Left lung (tissue), 4 donors: ENCODE measurements at regions not wholly inside any gene's neighbourhood (a gene's known extent, or its start where the extent isn't known, plus 50 kb on each side); places are given as distances from the start of the nearest gene placed in this dataset.
"Not testable (repeated sequence)": the region's sequence is repeated elsewhere in the genome, so short reads cannot be mapped to it uniquely, and the experiment has no call there.

Source experiments
- ATAC-seq: fragments of 200-7000 bp; cut with Tn5 transposase; one replicate; pipeline ENCODE4 v1.9.1; 2020; ENCODE audit warnings: moderate library complexity
- DNase-seq, 4 donors: peaks; one replicate each; pipeline ENCODE4 v3.0.0-alpha.2; 2013 to 2020
- H3K27ac ChIP-seq, 2 donors: fragments of 200-600 bp; sonication (generic) in 1 of 2; one replicate each; pipeline versions ENCODE4 v1.5.0 to v1.8.0; 2020 to 2021
- H3K27me3 ChIP-seq, 2 donors: fragments of 200-600 bp; sonication (generic) in 1 of 2; one replicate each; pipeline versions ENCODE4 v1.5.0 to v1.8.0; 2020 to 2021
- H3K36me3 ChIP-seq, 2 donors: fragments of 200-600 bp; sonication (generic) in 1 of 2; one replicate each; pipeline versions ENCODE4 v1.5.0 to v1.8.0; 2020 to 2021
- H3K4me1 ChIP-seq, 2 donors: fragments of 200-600 bp; one replicate each; pipeline ENCODE4 v1.8.0; 2021
- H3K4me3 ChIP-seq, 2 donors: fragments of 200-600 bp; sonication (generic) in 1 of 2; one replicate each; pipeline versions ENCODE4 v1.5.0 to v1.8.0; 2020 to 2021; ENCODE audit warnings: mild to moderate bottlenecking in 1 of 2
- H3K9me3 ChIP-seq, 2 donors: fragments of 200-600 bp; sonication (generic) in 1 of 2; one replicate each; pipeline versions ENCODE4 v1.5.0 to v1.8.0; 2020 to 2021
- intact Hi-C, 2 donors: fragments of 100-400 bp; cut with DNase I; formaldehyde crosslinking; loops; one replicate each; pipeline versions ENCODE4 v1.11.2 to v1.14.2; 2022
- TF ChIP-seq, protein P1 (sequence below), 2 donors: fragments of 200-600 bp; sonication (generic) in 1 of 2; IDR thresholded peaks; one replicate each; pipeline versions ENCODE4 v1.5.0 to v1.8.0; 2021; ENCODE audit warnings: antibody characterized with exemption in 2 of 2
- donor health status: DM: no; HTN: yes; CAD: no.
- donor health status: DM: no; HTN: no; CAD: no.

DNA sequence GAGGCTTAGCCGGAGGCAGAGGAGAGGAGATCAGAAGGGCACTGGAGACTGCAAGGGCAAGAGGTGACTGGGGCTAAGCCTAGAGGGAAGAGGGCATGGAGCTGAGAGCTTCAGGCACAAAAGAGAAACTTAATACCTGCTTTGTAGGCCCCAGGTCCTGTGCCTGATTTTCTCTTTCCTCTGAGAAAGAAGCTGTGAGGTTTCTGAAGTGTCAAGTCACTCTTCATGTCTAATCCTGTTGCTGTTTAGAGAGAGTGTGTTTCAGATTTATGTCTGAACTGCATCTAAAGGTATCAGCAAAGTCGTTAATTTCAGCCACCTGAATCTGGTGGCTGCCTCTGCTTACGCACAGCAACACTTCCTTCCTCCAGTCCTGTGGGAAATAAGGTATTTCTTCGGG lies 106.9 kb upstream of the RNU6-1 start:
- ATAC-seq = no peak

DNA sequence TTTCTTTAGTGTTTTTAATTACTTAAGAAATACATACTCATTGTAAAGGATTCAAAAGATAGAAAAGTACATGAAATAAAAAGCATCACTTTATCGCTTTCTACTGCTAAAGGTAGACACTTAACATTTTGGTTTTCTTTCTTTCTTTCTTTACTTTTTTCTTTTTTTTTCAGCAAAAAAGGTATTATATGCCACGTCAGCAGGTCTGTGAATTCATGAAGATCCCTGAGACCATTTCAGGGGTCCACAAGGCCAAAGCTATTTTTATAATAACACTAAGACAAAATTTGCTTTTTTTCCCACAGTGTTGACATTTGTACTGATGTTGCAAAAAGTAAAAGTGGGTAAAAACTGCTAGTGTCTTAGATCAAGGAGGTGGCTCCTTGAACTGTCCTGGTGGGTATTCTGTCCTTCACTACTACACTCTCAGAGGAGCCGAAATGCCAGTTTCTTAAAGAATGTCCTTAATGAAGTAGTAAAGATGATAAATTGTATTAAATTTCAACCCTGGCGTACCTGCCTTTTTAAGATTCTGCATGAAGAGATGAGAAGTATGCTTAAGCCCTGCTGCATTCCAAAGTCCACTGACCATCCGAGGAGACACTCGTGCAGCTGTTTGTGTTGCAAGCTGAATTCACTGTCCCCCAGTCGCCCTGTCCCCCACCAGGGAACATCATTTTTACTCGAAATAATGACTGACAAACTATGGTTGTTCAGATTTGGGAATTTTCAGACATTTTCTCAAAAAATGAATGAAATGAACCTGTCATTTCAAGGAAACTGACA lies 106.7 kb upstream of the PIAS1 start:
- no peak for ATAC-seq
- Histone ChIP-seq H3K4me1 (no peaks in the 10 kb centered on the region), H3K27ac (no peak overlapping the region), H3K36me3 (no peaks in the 10 kb centered on the region), H3K4me3 (no peak overlapping the region), H3K27me3 (no peaks in the 10 kb centered on the region), H3K9me3 (no peaks in the 10 kb centered on the region)
- intact Hi-C loops = no loop called here
- TF ChIP-seq, protein P1, sequence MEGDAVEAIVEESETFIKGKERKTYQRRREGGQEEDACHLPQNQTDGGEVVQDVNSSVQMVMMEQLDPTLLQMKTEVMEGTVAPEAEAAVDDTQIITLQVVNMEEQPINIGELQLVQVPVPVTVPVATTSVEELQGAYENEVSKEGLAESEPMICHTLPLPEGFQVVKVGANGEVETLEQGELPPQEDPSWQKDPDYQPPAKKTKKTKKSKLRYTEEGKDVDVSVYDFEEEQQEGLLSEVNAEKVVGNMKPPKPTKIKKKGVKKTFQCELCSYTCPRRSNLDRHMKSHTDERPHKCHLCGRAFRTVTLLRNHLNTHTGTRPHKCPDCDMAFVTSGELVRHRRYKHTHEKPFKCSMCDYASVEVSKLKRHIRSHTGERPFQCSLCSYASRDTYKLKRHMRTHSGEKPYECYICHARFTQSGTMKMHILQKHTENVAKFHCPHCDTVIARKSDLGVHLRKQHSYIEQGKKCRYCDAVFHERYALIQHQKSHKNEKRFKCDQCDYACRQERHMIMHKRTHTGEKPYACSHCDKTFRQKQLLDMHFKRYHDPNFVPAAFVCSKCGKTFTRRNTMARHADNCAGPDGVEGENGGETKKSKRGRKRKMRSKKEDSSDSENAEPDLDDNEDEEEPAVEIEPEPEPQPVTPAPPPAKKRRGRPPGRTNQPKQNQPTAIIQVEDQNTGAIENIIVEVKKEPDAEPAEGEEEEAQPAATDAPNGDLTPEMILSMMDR (IDR thresholded peaks at IDR 0.05) = no peak
- no peak for DNase-seq

More for the DNA sequence above, 106.9 kb upstream of the RNU6-1 start:
- DNase-seq = no peak
- Histone ChIP-seq H3K27me3 (no peaks in the 10 kb centered on the region), H3K4me3 (no peak overlapping the region), H3K36me3 (no peaks in the 10 kb centered on the region), H3K4me1 (no peaks in the 10 kb centered on the region), H3K27ac (no peak overlapping the region), H3K9me3 (no peaks in the 10 kb centered on the region)
- intact Hi-C loops = no loop called here
- TF ChIP-seq, protein P1 (IDR thresholded peaks at IDR 0.05) = no peak

DNA sequence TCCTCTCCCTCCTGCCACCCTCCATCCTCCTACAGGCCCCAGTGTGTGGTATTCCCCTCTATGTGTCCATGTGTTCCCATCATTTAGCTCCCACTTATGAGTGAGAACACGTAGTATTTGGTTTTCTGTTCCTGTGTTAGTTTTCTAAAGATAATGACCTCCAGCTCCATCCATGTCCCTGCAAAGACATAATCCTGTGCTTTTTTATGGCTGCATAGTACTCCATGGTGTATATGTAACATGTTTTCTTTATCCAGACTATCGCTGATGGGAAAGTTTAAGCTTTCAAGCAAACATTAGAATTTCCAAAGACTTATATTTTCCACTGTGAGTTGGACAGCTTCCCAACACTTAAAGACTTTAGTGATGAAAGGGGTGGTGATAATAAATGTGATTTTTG lies 105.9 kb upstream of the PIAS1 start:
- TF ChIP-seq, protein P1 (IDR thresholded peaks at IDR 0.05) = no peak
- DNase-seq (no peak), ATAC-seq (no peak)
- no peaks in the 10 kb centered on the region for H3K4me1 ChIP-seq
- no peaks in the 10 kb centered on the region for H3K9me3 ChIP-seq
- no peak overlapping the region for H3K4me3 ChIP-seq
- intact Hi-C loops = no loop called here
- no peaks in the 10 kb centered on the region for H3K27me3 ChIP-seq
- no peak overlapping the region for H3K27ac ChIP-seq
- H3K36me3 ChIP-seq = no peaks in the 10 kb centered on the region

DNA sequence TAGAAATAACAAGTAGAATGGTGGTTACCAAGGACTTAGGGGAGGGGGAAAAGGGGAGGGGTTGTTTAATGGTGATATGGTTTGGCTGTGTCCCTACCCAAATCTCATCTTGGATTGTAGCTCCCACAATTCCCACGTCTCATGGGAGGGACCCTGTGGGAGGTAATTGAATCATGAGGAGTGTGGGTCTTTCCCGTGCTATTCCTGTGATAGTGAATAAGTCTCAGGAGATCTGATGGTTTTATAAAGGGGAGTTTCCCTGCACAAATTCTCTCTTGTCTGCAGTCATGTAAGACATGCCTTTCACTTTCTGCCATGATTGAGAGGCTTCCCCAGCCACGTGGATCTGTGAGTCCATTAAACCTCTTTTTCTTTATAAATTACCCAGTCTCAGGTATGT lies 102.9 kb upstream of the PIAS1 start:
- H3K36me3 ChIP-seq, intact Hi-C loops, H3K4me3 ChIP-seq, H3K9me3 ChIP-seq, ATAC-seq, H3K27me3 ChIP-seq, DNase-seq, H3K27ac ChIP-seq, H3K4me1 ChIP-seq: not testable (repeated sequence)

DNA sequence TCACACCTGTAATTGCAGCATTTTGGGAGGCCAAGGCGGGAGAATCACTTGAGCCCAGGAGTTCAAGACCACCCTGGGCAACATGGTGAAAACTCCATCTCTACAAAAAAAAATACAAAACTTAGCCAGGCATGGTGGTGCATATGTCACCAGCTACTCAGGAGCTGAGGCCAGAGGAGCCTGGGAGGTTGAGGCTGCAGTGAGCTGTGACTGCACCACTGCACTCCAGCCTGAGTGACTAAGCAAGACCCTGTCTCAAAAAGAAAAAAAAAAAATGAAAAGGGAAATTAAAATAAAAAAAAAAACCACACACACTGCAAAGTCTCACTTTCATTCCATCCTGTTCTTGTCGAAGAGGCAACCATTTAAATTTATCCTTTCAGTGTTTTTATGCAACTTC lies 100.8 kb upstream of the PIAS1 start:
- no peak for ATAC-seq
- TF ChIP-seq, protein P1 (IDR thresholded peaks at IDR 0.05) = no peak
- intact Hi-C loops = no loop called here

DNA sequence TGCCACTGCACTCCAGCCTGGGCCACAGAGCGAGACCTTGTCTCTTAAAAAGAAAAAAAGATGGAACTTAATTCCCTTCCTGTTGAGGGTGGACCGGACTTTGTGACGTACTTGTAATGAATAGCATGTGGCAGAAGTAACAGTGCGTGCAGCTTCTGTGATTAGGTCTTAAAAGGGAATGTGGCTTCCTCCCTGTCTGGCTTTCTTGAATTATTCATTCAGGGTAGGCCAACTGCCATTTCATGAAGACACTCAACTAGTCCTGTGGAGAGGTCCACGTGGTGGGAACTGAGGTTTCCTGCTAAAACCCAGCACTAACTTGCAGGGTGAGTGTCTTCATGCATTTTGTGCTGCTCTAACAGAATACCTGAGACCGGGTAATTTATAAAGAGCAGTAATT lies 98.9 kb upstream of the PIAS1 start:
- ATAC-seq (no peak), DNase-seq (no peak)
- Histone ChIP-seq H3K4me3 (no peak overlapping the region), H3K36me3 (no peaks in the 10 kb centered on the region), H3K4me1 (no peaks in the 10 kb centered on the region), H3K9me3 (no peaks in the 10 kb centered on the region), H3K27me3 (no peaks in the 10 kb centered on the region), H3K27ac (no peak overlapping the region)
- TF ChIP-seq, protein P1 (IDR thresholded peaks at IDR 0.05) = no peak
- intact Hi-C loops = no loop called here

More for the DNA sequence above, 100.8 kb upstream of the PIAS1 start:
- no peak overlapping the region for H3K4me3 ChIP-seq
- DNase-seq = no peak
- H3K4me1 ChIP-seq = no peaks in the 10 kb centered on the region
- no peaks in the 10 kb centered on the region for H3K9me3 ChIP-seq
- no peaks in the 10 kb centered on the region for H3K27me3 ChIP-seq
- no peaks in the 10 kb centered on the region for H3K36me3 ChIP-seq
- H3K27ac ChIP-seq = no peak overlapping the region
